HuH-7.5 (cell line): ENCODE measurements at regions not wholly inside any gene's neighbourhood (a gene's known extent, or its start where the extent isn't known, plus 50 kb on each side); places are given as distances from the start of the nearest gene placed in this dataset.
"Not testable (repeated sequence)": the region's sequence is repeated elsewhere in the genome, so short reads cannot be mapped to it uniquely, and the experiment has no call there.

Experiments used
- DNase-seq: peaks from one replicate; pipeline ENCODE4 v3.0.0; 2011; ENCODE audit warnings: low spot score

- DNase-seq: not testable (repeated sequence)
Observed at GRCh38 chr5:12131020-12131419, 226.8 kb upstream of the CTNND2 start.

GRCh38 chr5:12125895-12126294, 221.6 kb upstream of the CTNND2 start:
- DNase-seq: no peak

- DNase-seq: no peak
Observed at GRCh38 chr5:12119657-12120056, 215.4 kb upstream of the CTNND2 start.

GRCh38 chr5:12114075-12114474, 209.8 kb upstream of the CTNND2 start:
- no peak for DNase-seq

- DNase-seq: no peak
Observed at GRCh38 chr5:12113062-12113461, 208.8 kb upstream of the CTNND2 start.

GRCh38 chr5:12111261-12111660, 207.0 kb upstream of the CTNND2 start:
- no peak for DNase-seq

- no peak for DNase-seq
Observed at GRCh38 chr5:12110629-12111028, 206.4 kb upstream of the CTNND2 start.

- DNase-seq: no peak
Observed at GRCh38 chr5:12109075-12109688, 204.9 kb upstream of the CTNND2 start.

GRCh38 chr5:12102151-12102550, 197.9 kb upstream of the CTNND2 start:
- DNase-seq: no peak

GRCh38 chr5:12100542-12100941, 196.3 kb upstream of the CTNND2 start:
- no peak for DNase-seq

- DNase-seq: no peak
Observed at GRCh38 chr5:12099296-12099695, 195.1 kb upstream of the CTNND2 start.

- DNase-seq: no peak
Observed at GRCh38 chr5:12095808-12096281, 191.6 kb upstream of the CTNND2 start.

GRCh38 chr5:12093586-12093985, 189.3 kb upstream of the CTNND2 start:
- DNase-seq: no peak

GRCh38 chr5:12080761-12081160, 176.5 kb upstream of the CTNND2 start:
- no peak for DNase-seq

- not testable (repeated sequence) for DNase-seq
Observed at GRCh38 chr5:12078286-12078685, 174.0 kb upstream of the CTNND2 start.

- no peak for DNase-seq
Observed at GRCh38 chr5:12073426-12073825, 169.2 kb upstream of the CTNND2 start.

GRCh38 chr5:12072441-12072840, 168.2 kb upstream of the CTNND2 start:
- DNase-seq: no peak

GRCh38 chr5:12071455-12071854, 167.2 kb upstream of the CTNND2 start:
- DNase-seq: peak; percentile 1

GRCh38 chr5:12023614-12024241, 119.5 kb upstream of the CTNND2 start:
- peak; percentile 8 for DNase-seq

- DNase-seq: no peak
Observed at GRCh38 chr5:12022444-12022843, 118.2 kb upstream of the CTNND2 start.

- DNase-seq: no peak
Observed at GRCh38 chr5:12019306-12019705, 115.1 kb upstream of the CTNND2 start.

- DNase-seq: no peak
Observed at GRCh38 chr5:12017007-12017406, 112.8 kb upstream of the CTNND2 start.

- no peak for DNase-seq
Observed at GRCh38 chr5:12016159-12016746, 112.0 kb upstream of the CTNND2 start.

GRCh38 chr5:12013351-12013750, 109.1 kb upstream of the CTNND2 start:
- DNase-seq: no peak
